PC-9 (cell line): ENCODE measurements at regions not wholly inside any gene's neighbourhood (a gene's known extent, or its start where the extent isn't known, plus 50 kb on each side); places are given as distances from the start of the nearest gene placed in this dataset.

Experiments used
- BruUV-seq: library from RNA; stranded (reverse); fragments of 400-500 nt; replicated peaks from 2 replicates; lab custom pipeline; 2021; lab: Mats Ljungman, UMichigan
- CTCF ChIA-PET: fragments of 300-600 bp; sonication (Branson Sonifier 250); formaldehyde crosslinking; loops from one replicate; lab custom pipeline; 2022; ENCODE audit warnings: antibody characterized with exemption; lab: Charles Lee
- POLR2A ChIA-PET: fragments of 300-600 bp; sonication (Branson Sonifier 250); formaldehyde crosslinking; loops from one replicate; lab custom pipeline; 2022; ENCODE audit warnings: antibody characterized with exemption; ENCODE audit not compliant: unreplicated experiment; lab: Charles Lee
- DNase-seq, 2 experiments: peaks; one replicate each; pipeline versions ENCODE4 v3.0.0 to v3.0.0-alpha.2; 2015 to 2022; ENCODE audit warnings: mixed read lengths in 1 of 2
- H2AFZ ChIP-seq: fragments of 200-600 bp; sonication (generic); 2 replicates; pipeline ENCODE4 v1.8.1; 2017; ENCODE audit warnings: antibody characterized with exemption
- H3F3A ChIP-seq: fragments of 200-600 bp; sonication (generic); 2 replicates; pipeline ENCODE4 v1.8.1; 2017; ENCODE audit warnings: antibody characterized with exemption, mild to moderate bottlenecking, low read depth; ENCODE audit not compliant: insufficient read depth
- H3K27ac ChIP-seq: fragments of 200-600 bp; sonication (generic); 2 replicates; pipeline ENCODE4 v1.6.1; 2016; ENCODE audit warnings: mixed run types
- H3K27me3 ChIP-seq: fragments of 200-600 bp; sonication (generic); 2 replicates; pipeline ENCODE4 v1.6.1; 2016; ENCODE audit warnings: low read depth, mixed run types; ENCODE audit not compliant: insufficient read depth
- H3K36me3 ChIP-seq: fragments of 200-600 bp; sonication (generic); 2 replicates; pipeline ENCODE4 v1.6.1; 2016; ENCODE audit warnings: low read depth, mixed run types
- H3K4me1 ChIP-seq: fragments of 200-600 bp; sonication (generic); replicated peaks from 2 replicates; pipeline ENCODE4 v1.6.1; 2016; ENCODE audit warnings: mixed run types; ENCODE audit not compliant: insufficient read depth
- H3K4me2 ChIP-seq: fragments of 200-600 bp; sonication (generic); 2 replicates; pipeline ENCODE4 v1.6.1; 2017; ENCODE audit warnings: mixed run types
- H3K4me3 ChIP-seq: fragments of 200-600 bp; sonication (generic); 2 replicates; pipeline ENCODE4 v1.6.1; 2016; ENCODE audit warnings: mixed run types
- H3K79me2 ChIP-seq: fragments of 200-600 bp; sonication (generic); 2 replicates; pipeline ENCODE4 v1.6.1; 2017; ENCODE audit warnings: low read depth, mixed run types
- H3K9me2 ChIP-seq: fragments of 200-600 bp; sonication (generic); 2 replicates; pipeline ENCODE4 v1.8.1; 2017; ENCODE audit warnings: mild to moderate bottlenecking; ENCODE audit not compliant: insufficient read depth
- H3K9me3 ChIP-seq: fragments of 200-600 bp; sonication (generic); 2 replicates; pipeline ENCODE4 v1.8.1; 2016; ENCODE audit warnings: low read depth; ENCODE audit not compliant: insufficient read depth
- H4K20me1 ChIP-seq: fragments of 200-600 bp; sonication (generic); 2 replicates; pipeline ENCODE4 v1.8.1; 2017; ENCODE audit not compliant: insufficient read depth
- EZH2 ChIP-seq: fragments of 200-600 bp; sonication (generic); IDR thresholded peaks from 2 replicates; pipeline ENCODE4 v1.8.0; 2017; ENCODE audit warnings: antibody characterized with exemption, low read depth
- intact Hi-C: fragments of 100-400 bp; cut with micrococcal nuclease; formaldehyde crosslinking; loops from one replicate; pipeline ENCODE4 v1.10.0; 2022; ENCODE audit not compliant: unreplicated experiment
- TF ChIP-seq, protein P1 (sequence below): fragments of 200-600 bp; sonication (generic); conservative IDR thresholded peaks from 2 replicates; pipeline ENCODE4 v1.6.1; 2017; ENCODE audit warnings: mixed run types, antibody characterized with exemption, mild to moderate bottlenecking, moderate library complexity

DNA sequence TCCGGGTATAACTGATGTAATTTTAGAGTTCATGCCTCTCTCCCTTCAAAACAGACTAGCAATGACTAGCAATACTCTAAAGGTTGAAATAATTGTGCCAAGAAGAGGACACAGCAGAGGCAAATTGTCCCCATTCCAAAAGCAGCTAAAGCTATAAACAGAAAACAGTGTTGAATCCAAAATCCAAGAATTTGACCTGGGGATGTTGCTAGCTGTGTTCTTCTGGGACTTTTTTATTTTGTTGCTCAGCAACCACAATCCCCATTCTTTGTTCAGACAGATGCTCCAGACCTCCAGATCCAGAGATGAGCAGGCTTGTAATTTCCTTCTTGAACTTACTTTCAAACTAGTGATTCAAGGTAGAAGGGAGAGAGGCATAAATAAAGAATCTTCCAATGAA lies 191.5 kb downstream of the FOXB1 start:
- TF ChIP-seq EZH2 = no peak
- TF ChIP-seq, protein P1, sequence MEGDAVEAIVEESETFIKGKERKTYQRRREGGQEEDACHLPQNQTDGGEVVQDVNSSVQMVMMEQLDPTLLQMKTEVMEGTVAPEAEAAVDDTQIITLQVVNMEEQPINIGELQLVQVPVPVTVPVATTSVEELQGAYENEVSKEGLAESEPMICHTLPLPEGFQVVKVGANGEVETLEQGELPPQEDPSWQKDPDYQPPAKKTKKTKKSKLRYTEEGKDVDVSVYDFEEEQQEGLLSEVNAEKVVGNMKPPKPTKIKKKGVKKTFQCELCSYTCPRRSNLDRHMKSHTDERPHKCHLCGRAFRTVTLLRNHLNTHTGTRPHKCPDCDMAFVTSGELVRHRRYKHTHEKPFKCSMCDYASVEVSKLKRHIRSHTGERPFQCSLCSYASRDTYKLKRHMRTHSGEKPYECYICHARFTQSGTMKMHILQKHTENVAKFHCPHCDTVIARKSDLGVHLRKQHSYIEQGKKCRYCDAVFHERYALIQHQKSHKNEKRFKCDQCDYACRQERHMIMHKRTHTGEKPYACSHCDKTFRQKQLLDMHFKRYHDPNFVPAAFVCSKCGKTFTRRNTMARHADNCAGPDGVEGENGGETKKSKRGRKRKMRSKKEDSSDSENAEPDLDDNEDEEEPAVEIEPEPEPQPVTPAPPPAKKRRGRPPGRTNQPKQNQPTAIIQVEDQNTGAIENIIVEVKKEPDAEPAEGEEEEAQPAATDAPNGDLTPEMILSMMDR = no peak
- Histone ChIP-seq H2AFZ (no peak overlapping the region), H3K79me2 (no peaks in the 10 kb centered on the region), H3K9me2 (no peaks in the 10 kb centered on the region), H4K20me1 (no peaks in the 10 kb centered on the region), H3K27ac (no peak overlapping the region), H3F3A (no peaks in the 10 kb centered on the region), H3K9me3 (no peaks in the 10 kb centered on the region), H3K4me3 (no peak overlapping the region), H3K27me3 (no peaks in the 10 kb centered on the region), H3K36me3 (no peaks in the 10 kb centered on the region), H3K4me1 (no peaks in the 10 kb centered on the region), H3K4me2 (no peak overlapping the region)
- POLR2A ChIA-PET = no interaction called here
- CTCF ChIA-PET = no interaction called here
- no peak for DNase-seq
- BruUV-seq = no TSS peak
- intact Hi-C loops = loop anchor here (5.0 kb wide), 1 partner anchor 337 kb away; no protein-coding TSS in a partner anchor

- H3K9me2 ChIP-seq = no peaks in the 10 kb centered on the region
- no peaks in the 10 kb centered on the region for H3F3A ChIP-seq
- no peaks in the 10 kb centered on the region for H3K9me3 ChIP-seq
- H3K27ac ChIP-seq = no peak overlapping the region
- TF ChIP-seq EZH2 = no peak
- TF ChIP-seq, protein P1 = no peak
- no peaks in the 10 kb centered on the region for H3K79me2 ChIP-seq
- no peaks in the 10 kb centered on the region for H3K36me3 ChIP-seq
- H3K4me3 ChIP-seq = no peak overlapping the region
- H3K4me2 ChIP-seq = no peak overlapping the region
- no peak for DNase-seq
- no peaks in the 10 kb centered on the region for H4K20me1 ChIP-seq
- intact Hi-C loops = no loop called here
- no peaks in the 10 kb centered on the region for H3K27me3 ChIP-seq
- no peak overlapping the region for H2AFZ ChIP-seq
- H3K4me1 ChIP-seq = no peaks in the 10 kb centered on the region
- ChIA-PET POLR2A (no interaction called here), CTCF (no interaction called here)
- no TSS peak for BruUV-seq
Observed at GRCh38 chr15:60204131-60204885, 193.5 kb downstream of the ANXA2 start.

DNA sequence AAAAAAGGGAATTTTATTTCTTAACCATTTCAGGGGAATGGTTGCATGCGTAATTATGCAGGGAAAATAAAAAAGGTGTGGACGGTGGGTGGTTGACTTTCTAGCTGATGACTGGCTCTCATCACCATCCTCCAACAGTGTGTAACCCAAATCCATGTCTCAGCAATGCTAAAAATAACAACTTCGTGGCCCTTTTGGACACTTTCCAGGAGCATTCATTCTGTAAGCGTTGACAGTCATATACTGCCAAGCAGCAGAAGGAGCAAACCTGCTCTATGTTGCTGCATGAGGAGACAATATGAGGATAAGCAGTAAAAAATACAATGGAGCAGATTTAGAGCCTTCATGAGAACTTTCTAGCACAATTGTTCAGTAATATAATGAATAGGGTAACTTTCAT lies 189.1 kb downstream of the ANXA2 start:
- no peaks in the 10 kb centered on the region for H3F3A ChIP-seq
- H4K20me1 ChIP-seq = no peaks in the 10 kb centered on the region
- DNase-seq = no peak
- POLR2A ChIA-PET = no interaction called here
- intact Hi-C loops = no loop called here
- no TSS peak for BruUV-seq
- H3K79me2 ChIP-seq = no peaks in the 10 kb centered on the region
- H2AFZ ChIP-seq = no peak overlapping the region
- CTCF ChIA-PET = no interaction called here
- no peak overlapping the region for H3K4me3 ChIP-seq
- H3K9me2 ChIP-seq = no peaks in the 10 kb centered on the region
- no peak overlapping the region for H3K27ac ChIP-seq
- no peak for TF ChIP-seq EZH2
- TF ChIP-seq, protein P1 = no peak
- no peaks in the 10 kb centered on the region for H3K9me3 ChIP-seq
- no peaks in the 10 kb centered on the region for H3K27me3 ChIP-seq
- no peaks in the 10 kb centered on the region for H3K36me3 ChIP-seq
- H3K4me2 ChIP-seq = no peak overlapping the region
- no peaks in the 10 kb centered on the region for H3K4me1 ChIP-seq
